Peyer's patch (tissue), 4 donors: ENCODE measurements at regions not wholly inside any gene's neighbourhood (a gene's known extent, or its start where the extent isn't known, plus 50 kb on each side); places are given as distances from the start of the nearest gene placed in this dataset.

Source experiments
- DNase-seq, 3 donors: peaks; one replicate each; pipeline ENCODE4 v3.0.0-alpha.2; 2017 to 2019
- H3K27ac ChIP-seq, 4 donors: fragments of 200-600 bp; sonication (generic); one replicate each; pipeline ENCODE4 v1.5.1; 2016 to 2019
- H3K27me3 ChIP-seq, 2 donors: fragments of 200-600 bp; sonication (generic); one replicate each; pipeline ENCODE4 v1.5.1; 2019
- H3K36me3 ChIP-seq, 3 donors: fragments of 200-600 bp; sonication (generic); one replicate each; pipeline ENCODE4 v1.5.1; 2016 to 2019
- H3K4me1 ChIP-seq, 4 donors: fragments of 200-600 bp; sonication (generic); one replicate each; pipeline ENCODE4 v1.5.1; 2016 to 2019
- H3K4me3 ChIP-seq, 4 donors: fragments of 200-600 bp; sonication (generic); 1 replicate in 3 of 4; 2 replicates in 1 of 4; pipeline ENCODE4 v1.5.1; 2016 to 2019; ENCODE audit warnings: mild to moderate bottlenecking in 1 of 4
- H3K9me3 ChIP-seq, 4 donors: fragments of 200-600 bp; sonication (generic); one replicate each; pipeline ENCODE4 v1.5.1; 2016 to 2019; ENCODE audit warnings: mild to moderate bottlenecking in 1 of 4
- CTCF ChIP-seq, 6 experiments: fragments of 450-650 bp in 4 of 6; fragments of 200-600 bp in 2 of 6; sonication (generic) in 1 of 6; IDR thresholded peaks; one replicate each; pipeline ENCODE4 v1.5.1; 2017 to 2019; ENCODE audit warnings: antibody characterized with exemption in 6 of 6, mild to moderate bottlenecking in 3 of 6, moderate library complexity in 1 of 6
- POLR2A ChIP-seq, 2 donors: fragments of 450-650 bp; IDR thresholded peaks; one replicate each; pipeline ENCODE4 v1.5.1; 2017; ENCODE audit warnings: antibody characterized with exemption in 2 of 2, mild to moderate bottlenecking in 2 of 2, moderate library complexity in 2 of 2

- Histone ChIP-seq H3K27ac (no peak overlapping the region), H3K36me3 (no peaks in the 10 kb centered on the region), H3K4me1 (no peaks in the 10 kb centered on the region), H3K27me3 (no peaks in the 10 kb centered on the region), H3K4me3 (no peak overlapping the region), H3K9me3 (no peaks in the 10 kb centered on the region)
- no peak for TF ChIP-seq POLR2A (IDR thresholded peaks at IDR 0.05)
- TF ChIP-seq CTCF (IDR thresholded peaks at IDR 0.05): no peak
- peak in 2 of 3 donors; percentile 6 to 19 for DNase-seq
These were observed 183.2 kb upstream of the SOX1 start for GRCh38 chr13:111883571-111884343.

DNA sequence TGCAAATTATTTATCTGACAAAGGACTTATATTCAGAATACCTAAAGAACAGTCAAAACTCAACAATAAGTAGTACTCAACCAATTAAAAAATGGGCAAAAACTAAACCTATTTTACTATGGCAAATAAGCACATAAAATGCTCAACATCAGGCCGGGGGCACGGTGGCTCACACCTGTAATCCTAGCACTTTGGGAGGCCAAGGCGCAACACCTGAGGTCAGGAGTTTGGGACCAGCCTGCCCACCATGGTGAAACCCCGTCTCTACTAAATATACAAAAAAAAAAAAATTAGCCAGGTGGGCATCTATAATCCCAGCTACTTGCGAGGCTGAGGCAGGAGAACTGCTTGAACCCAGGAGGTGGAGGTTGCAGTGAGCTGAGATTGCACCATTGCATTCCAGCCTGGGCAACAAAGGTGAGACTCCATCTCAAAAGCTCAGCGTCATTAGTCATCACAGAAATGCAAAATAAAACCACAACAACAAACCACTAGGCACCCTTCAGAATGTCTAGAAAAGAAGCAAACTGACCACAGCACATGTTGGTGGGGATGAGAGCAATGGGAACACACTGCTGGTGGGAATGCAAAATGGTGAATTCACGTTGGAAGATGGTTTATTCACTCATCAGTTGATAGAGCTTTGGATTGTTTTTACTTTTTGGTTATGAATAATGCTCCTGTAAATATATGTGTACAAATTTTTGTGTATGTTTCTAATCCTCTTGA lies 180.6 kb upstream of the SOX1 start:
- Histone ChIP-seq H3K9me3 (no peaks in the 10 kb centered on the region), H3K4me3 (no peak overlapping the region), H3K36me3 (no peaks in the 10 kb centered on the region), H3K27me3 (no peaks in the 10 kb centered on the region), H3K4me1 (no peaks in the 10 kb centered on the region), H3K27ac (no peak overlapping the region)
- no peak for TF ChIP-seq POLR2A (IDR thresholded peaks at IDR 0.05)
- TF ChIP-seq CTCF (IDR thresholded peaks at IDR 0.05): no peak
- DNase-seq: peak in 1 of 3 donors; percentile 9

DNA sequence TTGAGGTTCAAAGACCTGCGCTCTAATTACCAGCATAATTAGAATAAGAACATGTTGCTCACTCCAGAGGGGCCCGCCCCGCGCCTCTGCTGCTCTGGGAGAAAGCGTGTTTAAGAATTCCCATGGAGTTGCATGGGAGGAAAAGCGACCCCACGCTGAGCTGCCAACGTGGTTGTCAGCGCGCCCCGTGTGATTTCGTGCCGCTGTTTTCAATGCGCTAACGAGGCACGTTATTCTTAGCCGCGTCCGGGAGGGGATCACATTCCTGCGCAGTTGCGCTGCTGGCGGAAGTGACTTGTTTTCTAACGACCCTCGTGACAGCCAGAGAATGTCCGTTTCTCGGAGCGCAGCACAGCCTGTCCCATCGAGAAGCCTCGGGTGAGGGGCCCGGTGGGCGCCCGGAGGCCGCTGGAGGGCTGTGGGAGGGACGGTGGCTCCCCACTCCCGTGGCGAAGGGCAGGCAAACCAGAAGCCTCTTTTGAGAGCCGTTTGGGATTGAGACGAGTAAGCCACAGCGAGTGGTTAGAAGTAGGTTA lies 173.8 kb upstream of the SOX1 start:
- DNase-seq: peak in 2 of 3 donors; percentile 4 to 31
- Histone ChIP-seq H3K4me3 (no peak overlapping the region), H3K9me3 (no peaks in the 10 kb centered on the region), H3K4me1 (no peaks in the 10 kb centered on the region), H3K36me3 (no peaks in the 10 kb centered on the region), H3K27ac (no peak overlapping the region), H3K27me3 (no peaks in the 10 kb centered on the region)
- no peak for TF ChIP-seq CTCF (IDR thresholded peaks at IDR 0.05)
- no peak for TF ChIP-seq POLR2A (IDR thresholded peaks at IDR 0.05)

- H3K27ac ChIP-seq: no peak overlapping the region
- H3K4me1 ChIP-seq: no peaks in the 10 kb centered on the region
- no peaks in the 10 kb centered on the region for H3K27me3 ChIP-seq
- no peak overlapping the region for H3K4me3 ChIP-seq
- no peak for TF ChIP-seq CTCF (IDR thresholded peaks at IDR 0.05)
- TF ChIP-seq POLR2A (IDR thresholded peaks at IDR 0.05): no peak
- no peaks in the 10 kb centered on the region for H3K9me3 ChIP-seq
- peak in 2 of 3 donors; percentile 8 to 30 for DNase-seq
- no peaks in the 10 kb centered on the region for H3K36me3 ChIP-seq
These were observed 173.1 kb upstream of the SOX1 start for GRCh38 chr13:111893607-111894443.
